ENCODE measurements at regions not wholly inside any gene's neighbourhood (a gene's known extent, or its start where the extent isn't known, plus 50 kb on each side); places are given as distances from the start of the nearest gene placed in this dataset.
"Not testable (repeated sequence)": the region's sequence is repeated elsewhere in the genome, so short reads cannot be mapped to it uniquely, and the experiment has no call there.

DNA sequence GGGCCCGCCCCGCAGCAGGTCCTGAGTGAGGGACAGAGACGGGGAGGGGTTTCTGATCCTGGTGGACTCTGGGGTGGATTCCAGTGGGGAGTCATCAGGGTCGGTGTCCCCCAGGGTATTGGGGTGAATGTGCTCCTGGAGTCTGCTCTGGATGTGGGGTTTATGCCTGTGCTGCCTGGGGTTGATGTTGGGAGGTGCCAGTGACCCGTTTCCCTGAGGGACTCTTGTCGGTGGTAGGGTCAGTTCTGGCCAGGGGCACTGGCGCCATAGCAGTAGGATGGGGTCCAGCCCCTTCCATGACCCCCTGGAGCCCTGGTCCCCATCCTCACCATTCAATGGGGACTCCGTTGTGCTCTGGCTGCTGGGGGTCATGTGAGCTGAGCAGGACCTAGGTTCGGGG is 151.2 kb upstream of the POTEB2 start:
- H3K27me3 ChIP-seq (ENCODE audit: control insufficient read depth, insufficient read depth, low read length); H3K27ac ChIP-seq (ENCODE audit: low read length); H3K4me1 ChIP-seq (ENCODE audit: control insufficient read depth, insufficient read depth, low read length); H3K9me3 ChIP-seq (ENCODE audit: control insufficient read depth, insufficient read depth, low read length); DNase-seq; H3K4me3 ChIP-seq (ENCODE audit: low read length); ATAC-seq; H3K27ac Mint-ChIP-seq; H3K36me3 Mint-ChIP-seq; H3K4me3 Mint-ChIP-seq; H3K27me3 Mint-ChIP-seq (ENCODE audit: low read depth in 2 of 2); intact Hi-C loops (cut with micrococcal nuclease); H3K4me1 Mint-ChIP-seq; H3K36me3 ChIP-seq (ENCODE audit: control insufficient read depth, insufficient read depth, low read length); H3K9me3 Mint-ChIP-seq: not testable (repeated sequence)
- 89% methylated on average over 3 of the region's 9 CpGs for WGBS (ENCODE audit: insufficient coverage)

- H3K36me3 ChIP-seq (ENCODE audit: control insufficient read depth, insufficient read depth, low read length); H3K4me3 Mint-ChIP-seq; H3K9me3 Mint-ChIP-seq; H3K4me1 ChIP-seq (ENCODE audit: control insufficient read depth, insufficient read depth, low read length); intact Hi-C loops (cut with micrococcal nuclease); H3K27ac Mint-ChIP-seq; DNase-seq; H3K4me1 Mint-ChIP-seq; H3K27ac ChIP-seq (ENCODE audit: low read length); H3K36me3 Mint-ChIP-seq; H3K9me3 ChIP-seq (ENCODE audit: control insufficient read depth, insufficient read depth, low read length); H3K27me3 ChIP-seq (ENCODE audit: control insufficient read depth, insufficient read depth, low read length); H3K27me3 Mint-ChIP-seq (ENCODE audit: low read depth in 2 of 2); ATAC-seq; H3K4me3 ChIP-seq (ENCODE audit: low read length): not testable (repeated sequence)
- no CpG with 5 or more reads among the region's 4 CpGs for WGBS (ENCODE audit: insufficient coverage)
These were observed 150.5 kb upstream of the POTEB2 start for GRCh38 chr15:21016589-21016988.

GRCh38 chr15:21015171-21015570 is 149.1 kb upstream of the POTEB2 start:
- H3K27me3 ChIP-seq (ENCODE audit: control insufficient read depth, insufficient read depth, low read length); H3K4me1 Mint-ChIP-seq; H3K4me1 ChIP-seq (ENCODE audit: control insufficient read depth, insufficient read depth, low read length); H3K27ac ChIP-seq (ENCODE audit: low read length); intact Hi-C loops (cut with micrococcal nuclease); H3K4me3 Mint-ChIP-seq; H3K27ac Mint-ChIP-seq; ATAC-seq; H3K9me3 Mint-ChIP-seq; H3K27me3 Mint-ChIP-seq (ENCODE audit: low read depth in 2 of 2); H3K4me3 ChIP-seq (ENCODE audit: low read length); H3K9me3 ChIP-seq (ENCODE audit: control insufficient read depth, insufficient read depth, low read length); H3K36me3 Mint-ChIP-seq; DNase-seq; H3K36me3 ChIP-seq (ENCODE audit: control insufficient read depth, insufficient read depth, low read length): not testable (repeated sequence)
- WGBS (ENCODE audit: insufficient coverage) = 77% methylated on average over 2 of the region's 8 CpGs

- H3K9me3 Mint-ChIP-seq; H3K27ac Mint-ChIP-seq; H3K27me3 ChIP-seq (ENCODE audit: control insufficient read depth, insufficient read depth, low read length); H3K27ac ChIP-seq (ENCODE audit: low read length); H3K4me1 ChIP-seq (ENCODE audit: control insufficient read depth, insufficient read depth, low read length); intact Hi-C loops (cut with micrococcal nuclease); H3K36me3 ChIP-seq (ENCODE audit: control insufficient read depth, insufficient read depth, low read length); H3K9me3 ChIP-seq (ENCODE audit: control insufficient read depth, insufficient read depth, low read length); H3K4me3 ChIP-seq (ENCODE audit: low read length); H3K4me1 Mint-ChIP-seq; H3K4me3 Mint-ChIP-seq; H3K36me3 Mint-ChIP-seq; H3K27me3 Mint-ChIP-seq (ENCODE audit: low read depth in 2 of 2); DNase-seq; ATAC-seq: not testable (repeated sequence)
- 71% methylated on average over 2 of the region's 9 CpGs for WGBS (ENCODE audit: insufficient coverage)
These were observed 147.2 kb upstream of the POTEB2 start for GRCh38 chr15:21013308-21013707.

- H3K27ac Mint-ChIP-seq; H3K9me3 Mint-ChIP-seq; H3K4me3 ChIP-seq (ENCODE audit: low read length); intact Hi-C loops (cut with micrococcal nuclease); H3K4me1 ChIP-seq (ENCODE audit: control insufficient read depth, insufficient read depth, low read length); H3K36me3 Mint-ChIP-seq; DNase-seq; ATAC-seq; H3K36me3 ChIP-seq (ENCODE audit: control insufficient read depth, insufficient read depth, low read length); H3K4me3 Mint-ChIP-seq; H3K27ac ChIP-seq (ENCODE audit: low read length); H3K27me3 ChIP-seq (ENCODE audit: control insufficient read depth, insufficient read depth, low read length); H3K9me3 ChIP-seq (ENCODE audit: control insufficient read depth, insufficient read depth, low read length); H3K27me3 Mint-ChIP-seq (ENCODE audit: low read depth in 2 of 2); H3K4me1 Mint-ChIP-seq: not testable (repeated sequence)
- 67% methylated on average over 1 of the region's 7 CpGs for whole genome bisulfite sequencing (ENCODE audit: insufficient coverage)
These were observed 143.5 kb upstream of the POTEB2 start for GRCh38 chr15:21009651-21010050.

DNA sequence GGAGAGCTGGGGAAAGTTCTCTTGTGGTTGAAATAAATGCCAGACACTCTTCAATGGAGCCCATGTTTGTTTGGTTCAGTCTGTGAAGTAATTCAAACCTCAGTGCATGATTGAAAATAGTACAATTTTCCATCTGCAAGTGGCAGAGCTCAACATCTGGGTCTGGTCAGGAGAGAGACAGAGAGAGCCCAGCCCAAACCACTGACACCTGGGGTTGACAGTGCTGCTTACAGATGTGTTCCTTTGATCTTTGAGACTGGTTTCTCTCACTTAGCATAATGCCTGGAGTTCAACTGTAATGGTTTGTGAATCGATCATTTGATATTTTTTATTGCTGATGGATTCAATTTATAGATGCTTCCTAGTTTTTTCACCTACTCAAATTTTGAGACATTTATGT is 137.3 kb upstream of the POTEB2 start:
- WGBS (ENCODE audit: insufficient coverage) = no CpG with 5 or more reads among the region's 1 CpG
- not testable (repeated sequence) for ATAC-seq

DNA sequence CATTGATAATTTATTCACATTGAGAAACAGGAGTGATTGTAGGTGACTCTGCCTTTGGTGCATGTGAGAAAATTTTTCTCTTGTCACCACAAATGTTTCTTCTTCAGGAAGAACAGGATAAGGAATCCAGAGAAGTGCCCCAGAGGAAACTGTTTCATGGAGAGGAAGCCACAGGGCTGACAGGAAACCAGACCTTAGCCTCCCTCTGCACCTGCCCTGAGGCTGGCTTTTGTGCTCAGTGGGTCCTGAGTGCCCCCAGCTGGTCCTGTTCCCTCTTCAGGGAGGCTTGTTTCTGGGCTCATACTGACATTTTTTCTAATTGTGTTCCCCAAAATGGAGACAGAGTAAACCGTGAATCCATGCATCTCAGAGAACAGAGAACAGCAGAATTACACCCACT is 135.8 kb upstream of the POTEB2 start:
- H3K4me1 Mint-ChIP-seq; H3K27ac ChIP-seq (ENCODE audit: low read length); H3K36me3 Mint-ChIP-seq; H3K4me3 Mint-ChIP-seq; H3K27ac Mint-ChIP-seq; H3K9me3 ChIP-seq (ENCODE audit: control insufficient read depth, insufficient read depth, low read length); H3K36me3 ChIP-seq (ENCODE audit: control insufficient read depth, insufficient read depth, low read length); H3K27me3 ChIP-seq (ENCODE audit: control insufficient read depth, insufficient read depth, low read length); DNase-seq; H3K4me3 ChIP-seq (ENCODE audit: low read length); H3K27me3 Mint-ChIP-seq (ENCODE audit: low read depth in 2 of 2); intact Hi-C loops (cut with micrococcal nuclease); ATAC-seq; H3K4me1 ChIP-seq (ENCODE audit: control insufficient read depth, insufficient read depth, low read length); H3K9me3 Mint-ChIP-seq: not testable (repeated sequence)
- WGBS (ENCODE audit: insufficient coverage) = no CpG with 5 or more reads among the region's 1 CpG

More for the DNA sequence above, 137.3 kb upstream of the POTEB2 start:
- H3K4me1 Mint-ChIP-seq; intact Hi-C loops (cut with micrococcal nuclease); H3K4me3 Mint-ChIP-seq; H3K4me3 ChIP-seq (ENCODE audit: low read length); H3K36me3 ChIP-seq (ENCODE audit: control insufficient read depth, insufficient read depth, low read length); H3K36me3 Mint-ChIP-seq; DNase-seq; H3K27ac ChIP-seq (ENCODE audit: low read length); H3K27ac Mint-ChIP-seq; H3K27me3 Mint-ChIP-seq (ENCODE audit: low read depth in 2 of 2); H3K9me3 Mint-ChIP-seq; H3K9me3 ChIP-seq (ENCODE audit: control insufficient read depth, insufficient read depth, low read length); H3K27me3 ChIP-seq (ENCODE audit: control insufficient read depth, insufficient read depth, low read length); H3K4me1 ChIP-seq (ENCODE audit: control insufficient read depth, insufficient read depth, low read length): not testable (repeated sequence)

- DNase-seq; ATAC-seq; H3K9me3 Mint-ChIP-seq; intact Hi-C loops (cut with micrococcal nuclease); H3K27me3 ChIP-seq (ENCODE audit: control insufficient read depth, insufficient read depth, low read length); H3K4me1 ChIP-seq (ENCODE audit: control insufficient read depth, insufficient read depth, low read length); H3K4me3 Mint-ChIP-seq; H3K27ac ChIP-seq (ENCODE audit: low read length); H3K27ac Mint-ChIP-seq; H3K4me3 ChIP-seq (ENCODE audit: low read length); H3K27me3 Mint-ChIP-seq (ENCODE audit: low read depth in 2 of 2); H3K4me1 Mint-ChIP-seq; H3K36me3 ChIP-seq (ENCODE audit: control insufficient read depth, insufficient read depth, low read length); H3K36me3 Mint-ChIP-seq; H3K9me3 ChIP-seq (ENCODE audit: control insufficient read depth, insufficient read depth, low read length): not testable (repeated sequence)
These were observed 125.6 kb upstream of the POTEB2 start for GRCh38 chr15:20991691-20992090.

Data from natural killer cell (primary cell).